ENCODE measurements at regions not wholly inside any gene's neighbourhood (a gene's known extent, or its start where the extent isn't known, plus 50 kb on each side); places are given as distances from the start of the nearest gene placed in this dataset.

- H3K27ac ChIP-seq (ENCODE audit: insufficient read length, low read depth, low read length), result no peak overlapping the region
- Mint-ChIP-seq H3K9me3 (no peaks in the 10 kb centered on the region), H3K4me3 (no peak overlapping the region), H3K27me3 (ENCODE audit: low read depth) (no peaks in the 10 kb centered on the region), H3K27ac (no peak overlapping the region), H3K4me1 (peaks cover 4 to 7% of the 10 kb centered on the region in 2 experiments), H3K36me3 (ENCODE audit: insufficient read depth in 1 of 3, low read depth in 3 of 3) (no peaks in the 10 kb centered on the region)
- H2BK15ac ChIP-seq (ENCODE audit: low read depth, low read length), result no peak overlapping the region
- no peak overlapping the region for H2BK12ac ChIP-seq (ENCODE audit: insufficient read length, low read depth, low read length)
- H2AFZ ChIP-seq (ENCODE audit: low read length), result no peak overlapping the region
- no peak overlapping the region for H2AK5ac ChIP-seq (ENCODE audit: insufficient read length, low read length)
- H3K14ac ChIP-seq (ENCODE audit: insufficient read depth, low read length), result no peak overlapping the region
- no peaks in the 10 kb centered on the region for H3K9me3 ChIP-seq (ENCODE audit: control insufficient read depth, low read depth, low read length)
- no peaks in the 10 kb centered on the region for H3K27me3 ChIP-seq (ENCODE audit: insufficient read depth, low read length)
- no peak for TF ChIP-seq CTCF (conservative IDR thresholded peaks at IDR 0.05)
- H3K4ac ChIP-seq (ENCODE audit: low read depth, low read length), result no peak overlapping the region
- no peak overlapping the region for H3K56ac ChIP-seq (ENCODE audit: insufficient read length, low read depth, low read length)
- DNase-seq, result no peak
- H3K9ac ChIP-seq (ENCODE audit: extremely low read depth, insufficient read length, low read length), result no peak overlapping the region
- H3K23ac ChIP-seq (ENCODE audit: insufficient read length, low read depth, low read length), result no peak overlapping the region
- no peak overlapping the region for H4K8ac ChIP-seq (replicated peaks; ENCODE audit: insufficient read length, low read depth, low read length)
- H3K4me2 ChIP-seq (ENCODE audit: insufficient read depth, insufficient read length, low read length), result no peak overlapping the region
- no peak overlapping the region for H4K91ac ChIP-seq (ENCODE audit: insufficient read length, low read depth, low read length)
- no peak overlapping the region for H4K5ac ChIP-seq (ENCODE audit: insufficient read length, low read depth, low read length)
- no peaks in the 10 kb centered on the region for H3K4me1 ChIP-seq (ENCODE audit: insufficient read depth, low read length)
- no peaks in the 10 kb centered on the region for H3K23me2 ChIP-seq (ENCODE audit: insufficient read length, low read depth, low read length, poor library complexity, severe bottlenecking)
- no peak overlapping the region for H2BK120ac ChIP-seq (ENCODE audit: low read depth, low read length, poor library complexity, severe bottlenecking)
- no peaks in the 10 kb centered on the region for H4K20me1 ChIP-seq (ENCODE audit: control insufficient read depth, insufficient read depth, insufficient read length)
- WGBS (ENCODE audit: extremely low coverage, insufficient read length, low lambda C conversion rate), result no CpG with 5 or more reads among the region's 2 CpGs
- no peaks in the 10 kb centered on the region for H3K79me1 ChIP-seq (ENCODE audit: insufficient read depth, low read depth, low read length, poor library complexity, severe bottlenecking)
- no peaks in the 10 kb centered on the region for H3K79me2 ChIP-seq (ENCODE audit: insufficient read depth, low read length)
- no peak overlapping the region for H3K18ac ChIP-seq (ENCODE audit: insufficient read length, low read depth, low read length)
- no peak overlapping the region for H2BK5ac ChIP-seq (ENCODE audit: insufficient read length, low read length)
- no peak overlapping the region for H2BK20ac ChIP-seq (ENCODE audit: low read depth, low read length, poor library complexity, severe bottlenecking)
- H3T11ph ChIP-seq (ENCODE audit: low read length), result no peak overlapping the region
Measured at GRCh38 chr9:115976781-115977180, 176.8 kb upstream of the PAPPA start.
